B cell (primary cell): ENCODE measurements at regions not wholly inside any gene's neighbourhood (a gene's known extent, or its start where the extent isn't known, plus 50 kb on each side); places are given as distances from the start of the nearest gene placed in this dataset.
"Not testable (repeated sequence)": the region's sequence is repeated elsewhere in the genome, so short reads cannot be mapped to it uniquely, and the experiment has no call there.

Experiments used
- ATAC-seq: fragments of 200-7000 bp; cut with Tn5 transposase; one replicate; pipeline ENCODE4 v1.10.0; 2021; ENCODE audit warnings: low read depth, mild to moderate bottlenecking, moderate number of reproducible peaks, moderate library complexity
- CTCF ChIA-PET: fragments of 350-600 bp; sonication (Branson Sonifier 250); formaldehyde crosslinking; loops from one replicate; lab custom pipeline; 2021; ENCODE audit warnings: antibody characterized with exemption, inconsistent platforms; lab: Charles Lee
- POLR2A ChIA-PET: fragments of 350-600 bp; sonication (Branson Sonifier 250); formaldehyde crosslinking; loops from one replicate; lab custom pipeline; 2021; ENCODE audit warnings: antibody characterized with exemption; lab: Charles Lee
- DNase-seq: peaks from one replicate; pipeline ENCODE4 v3.0.0; 2013
- H2AFZ ChIP-seq: 2 replicates; pipeline ENCODE4 v1.6.1; 2012; ENCODE audit warnings: mild to moderate bottlenecking, low read depth, low read length; ENCODE audit not compliant: insufficient read depth, poor library complexity, severe bottlenecking
- H3K27ac ChIP-seq, 2 donors: 1 replicate in 1 of 2; 2 replicates in 1 of 2; pipeline ENCODE4 v1.5.1; 2012 to 2013; ENCODE audit warnings: low read length in 2 of 2, mild to moderate bottlenecking in 2 of 2, moderate library complexity in 1 of 2
- H3K27me3 ChIP-seq, 4 experiments: fragments of 200-600 bp in 1 of 4; sonication (generic) in 1 of 4; replicated peaks in 1 of 4; 1 replicate in 2 of 4; 2 replicates in 2 of 4; pipeline versions ENCODE4 v1.6.1 to v1.7.0; 2013 to 2016; ENCODE audit warnings: low read length in 3 of 4, mild to moderate bottlenecking in 2 of 4, mixed read lengths in 1 of 4, moderate library complexity in 1 of 4; ENCODE audit not compliant: insufficient read depth in 4 of 4, control insufficient read depth in 3 of 4; ENCODE audit errors: control extremely low read depth in 1 of 4
- H3K36me3 ChIP-seq, 2 experiments: replicated peaks in 1 of 2; 1 replicate in 1 of 2; 2 replicates in 1 of 2; pipeline versions ENCODE4 v1.6.1 to v1.7.1; 2013; ENCODE audit warnings: low read length in 1 of 2; ENCODE audit not compliant: insufficient read depth in 2 of 2, control insufficient read depth in 1 of 2; ENCODE audit errors: control extremely low read depth in 1 of 2, extremely low read depth in 1 of 2
- H3K4me1 ChIP-seq, 2 donors: fragments of 200-600 bp in 1 of 2; sonication (generic) in 1 of 2; 1 replicate in 1 of 2; 2 replicates in 1 of 2; pipeline versions ENCODE4 v1.5.1 to v1.6.1; 2013 to 2017; ENCODE audit warnings: low read length in 2 of 2; ENCODE audit not compliant: control insufficient read depth in 2 of 2, insufficient read depth in 2 of 2
- H3K4me2 ChIP-seq: replicated peaks from 2 replicates; pipeline ENCODE3; 2012; ENCODE audit warnings: mild to moderate bottlenecking, low read depth, low read length; ENCODE audit not compliant: poor library complexity, severe bottlenecking
- H3K4me3 ChIP-seq, 5 experiments: fragments of 200-600 bp in 1 of 5; sonication (generic) in 1 of 5; 1 replicate in 3 of 5; 2 replicates in 2 of 5; pipeline versions ENCODE4 v1.5.1 to v1.7.0; 2011 to 2016; ENCODE audit warnings: low read length in 4 of 5, mild to moderate bottlenecking in 4 of 5, low read depth in 2 of 5, control low read depth in 1 of 5, moderate library complexity in 1 of 5; ENCODE audit not compliant: insufficient read depth in 1 of 5; ENCODE audit errors: control extremely low read depth in 1 of 5, extremely low read depth in 1 of 5
- H3K79me2 ChIP-seq: fragments of 200-600 bp; sonication (generic); one replicate; pipeline ENCODE4 v1.6.0; 2016; ENCODE audit warnings: low read length; ENCODE audit not compliant: control insufficient read depth, insufficient read depth
- H3K9ac ChIP-seq: fragments of 200-600 bp; sonication (generic); 2 replicates; pipeline ENCODE4 v1.6.1; 2017; ENCODE audit warnings: mild to moderate bottlenecking, low read length, moderate library complexity
- H3K9me3 ChIP-seq, 3 donors: one replicate each; pipeline versions ENCODE4 v1.6.1 to v1.7.1; 2013; ENCODE audit warnings: low read length in 2 of 3; ENCODE audit not compliant: control insufficient read depth in 2 of 3, insufficient read depth in 1 of 3; ENCODE audit errors: control extremely low read depth in 1 of 3
- H4K20me1 ChIP-seq: 2 replicates; pipeline ENCODE4 v1.6.0; 2012; ENCODE audit warnings: mild to moderate bottlenecking, low read length; ENCODE audit not compliant: insufficient read depth, control insufficient read depth, poor library complexity, severe bottlenecking
- H3K27ac Mint-ChIP-seq: one replicate; pipeline ENCODE4 v1.8.0; 2021; ENCODE audit warnings: mixed read lengths
- H3K27me3 Mint-ChIP-seq: one replicate; pipeline ENCODE4 v1.8.0; 2021; ENCODE audit warnings: mixed read lengths
- H3K4me1 Mint-ChIP-seq: one replicate; pipeline ENCODE4 v1.8.0; 2021; ENCODE audit warnings: mixed read lengths
- H3K4me3 Mint-ChIP-seq: one replicate; pipeline ENCODE4 v1.8.0; 2021; ENCODE audit warnings: mixed read lengths
- H3K9me3 Mint-ChIP-seq: one replicate; pipeline ENCODE4 v1.8.0; 2022; ENCODE audit warnings: mixed read lengths; ENCODE audit not compliant: insufficient read depth
- CTCF ChIP-seq: fragments of 200-600 bp; IDR thresholded peaks from one replicate; pipeline ENCODE4 v1.8.0; 2022; ENCODE audit warnings: antibody characterized with exemption, mild to moderate bottlenecking
- WGBS: methylation state at CpG from one replicate; pipeline ENCODE4 v1.1.5; 2013; ENCODE audit warnings: missing lambda C conversion rate; ENCODE audit not compliant: insufficient coverage; 5-methylcytosine and 5-hydroxymethylcytosine counted together
- intact Hi-C: fragments of 100-400 bp; cut with micrococcal nuclease; formaldehyde crosslinking; loops from one replicate; pipeline ENCODE4 v1.10.0; 2022

- CTCF ChIA-PET: no interaction called here
Observed at GRCh38 chr4:19472666-19473065, 779.0 kb upstream of the SLIT2 start.

GRCh38 chr4:19470001-19470400, 781.7 kb upstream of the SLIT2 start:
- H3K27ac Mint-ChIP-seq, H3K9me3 Mint-ChIP-seq, H4K20me1 ChIP-seq, H2AFZ ChIP-seq, POLR2A ChIA-PET, H3K4me3 Mint-ChIP-seq, H3K4me2 ChIP-seq, H3K9me3 ChIP-seq, H3K9ac ChIP-seq, H3K27ac ChIP-seq, H3K79me2 ChIP-seq, H3K36me3 ChIP-seq, H3K27me3 Mint-ChIP-seq, ATAC-seq, H3K27me3 ChIP-seq, CTCF ChIA-PET, H3K4me1 Mint-ChIP-seq, intact Hi-C loops, H3K4me1 ChIP-seq, DNase-seq, H3K4me3 ChIP-seq: not testable (repeated sequence)
- 90% methylated on average over 2 of the region's 5 CpGs for WGBS

More at GRCh38 chr4:19472666-19473065, 779.0 kb upstream of the SLIT2 start:
- intact Hi-C loops: no loop called here
- Histone ChIP-seq H3K9ac (no peak overlapping the region), H3K4me1 (no peaks in the 10 kb centered on the region), H3K27me3 (no peaks in the 10 kb centered on the region), H3K27ac (no peak overlapping the region), H3K79me2 (no peaks in the 10 kb centered on the region), H3K36me3 (no peaks in the 10 kb centered on the region), H2AFZ (no peak overlapping the region), H4K20me1 (no peaks in the 10 kb centered on the region), H3K9me3 (no peaks in the 10 kb centered on the region), H3K4me3 (no peak overlapping the region), H3K4me2 (no peak overlapping the region)
- POLR2A ChIA-PET: no interaction called here
- ATAC-seq (no peak), DNase-seq (no peak)
- no peak for TF ChIP-seq CTCF
- no peaks in the 10 kb centered on the region for H3K27me3 Mint-ChIP-seq
- no CpG with 5 or more reads among the region's 1 CpG for WGBS
- no peaks in the 10 kb centered on the region for H3K9me3 Mint-ChIP-seq
- H3K4me3 Mint-ChIP-seq: no peak overlapping the region
- H3K4me1 Mint-ChIP-seq: no peaks in the 10 kb centered on the region
- no peak overlapping the region for H3K27ac Mint-ChIP-seq
